Smooth muscle cell (in vitro differentiated cells): ENCODE measurements at regions not wholly inside any gene's neighbourhood (a gene's known extent, or its start where the extent isn't known, plus 50 kb on each side); places are given as distances from the start of the nearest gene placed in this dataset.
A peak's percentile ranks its signal among the peaks of the same experiment; 100 is the strongest.
"Not testable (repeated sequence)": the region's sequence is repeated elsewhere in the genome, so short reads cannot be mapped to it uniquely, and the experiment has no call there.

Source experiments
- DNase-seq: peaks from one replicate; lab custom pipeline; 2025; ENCODE audit not compliant: unreplicated experiment; lab: John Stamatoyannopoulos, UW
- H2AFZ ChIP-seq: fragments of 200-600 bp; sonication (generic); 2 replicates; pipeline ENCODE4 v1.6.0; 2016; ENCODE audit warnings: antibody characterized with exemption, low read depth, mild to moderate bottlenecking
- H3F3A ChIP-seq: fragments of 200-600 bp; sonication (generic); 2 replicates; pipeline ENCODE4 v1.6.0; 2017; ENCODE audit warnings: antibody characterized with exemption, low read depth
- H3K27ac ChIP-seq: fragments of 200-600 bp; sonication (generic); 2 replicates; pipeline ENCODE4 v1.5.1; 2016; ENCODE audit warnings: low read depth, mild to moderate bottlenecking
- H3K27me3 ChIP-seq: fragments of 200-600 bp; sonication (generic); 2 replicates; pipeline ENCODE4 v1.6.1; 2016; ENCODE audit warnings: low read depth, mild to moderate bottlenecking
- H3K36me3 ChIP-seq: fragments of 200-600 bp; sonication (generic); 2 replicates; pipeline ENCODE4 v1.5.1; 2016; ENCODE audit warnings: low read depth
- H3K4me1 ChIP-seq: fragments of 200-600 bp; sonication (generic); 2 replicates; pipeline ENCODE4 v1.5.1; 2016; ENCODE audit warnings: low read depth
- H3K4me2 ChIP-seq: fragments of 200-600 bp; sonication (generic); 2 replicates; pipeline ENCODE4 v1.6.0; 2016; ENCODE audit warnings: mild to moderate bottlenecking
- H3K4me3 ChIP-seq: fragments of 200-600 bp; sonication (generic); 2 replicates; pipeline ENCODE4 v1.5.1; 2016; ENCODE audit warnings: mild to moderate bottlenecking
- H3K79me2 ChIP-seq: fragments of 200-600 bp; sonication (generic); 2 replicates; pipeline ENCODE4 v1.6.0; 2016; ENCODE audit warnings: low read depth, mild to moderate bottlenecking
- H3K9ac ChIP-seq: fragments of 200-600 bp; sonication (generic); 2 replicates; pipeline ENCODE4 v1.6.0; 2016; ENCODE audit warnings: low read depth
- H3K9me3 ChIP-seq: fragments of 200-600 bp; sonication (generic); replicated peaks from 2 replicates; pipeline ENCODE4 v1.5.1; 2016; ENCODE audit warnings: low read depth
- H4K20me1 ChIP-seq: fragments of 200-600 bp; sonication (generic); 2 replicates; pipeline ENCODE4 v1.6.0; 2016; ENCODE audit warnings: low read depth
- WGBS: methylation state at CpG from one replicate; pipeline ENCODE4 v1.1.7; 2016; ENCODE audit warnings: low lambda C conversion rate; 5-methylcytosine and 5-hydroxymethylcytosine counted together
- TF ChIP-seq, protein P1 (sequence below): fragments of 200-600 bp; sonication (generic); IDR thresholded peaks from 2 replicates; pipeline ENCODE4 v1.5.1; 2017; ENCODE audit warnings: borderline replicate concordance, mild to moderate bottlenecking, antibody characterized with exemption; ENCODE audit not compliant: insufficient read depth, poor library complexity, severe bottlenecking

DNA sequence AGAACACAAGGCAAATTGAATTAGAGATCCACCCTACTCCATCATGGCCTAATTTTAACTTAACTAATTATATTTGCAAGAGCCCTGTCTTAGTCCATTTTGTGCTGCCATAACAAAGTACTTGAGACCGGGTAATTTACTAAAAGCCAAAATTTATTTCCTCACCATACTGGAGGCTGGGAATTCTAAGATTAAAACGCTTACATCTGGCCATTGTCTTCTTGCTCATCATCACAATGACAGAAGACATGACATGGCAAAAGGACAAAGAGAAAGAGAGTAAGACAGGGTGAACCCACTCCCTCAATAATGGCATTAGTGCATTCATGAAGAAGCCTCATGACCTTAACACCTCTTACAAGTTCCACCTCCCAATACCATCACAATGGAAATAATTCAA is 1068.6 kb downstream of the DNAJB9 start:
- H3K79me2 ChIP-seq, result no peaks in the 10 kb centered on the region
- H3K9me3 ChIP-seq, result no peaks in the 10 kb centered on the region
- H3K4me2 ChIP-seq, result no peak overlapping the region
- WGBS, result 80% methylated on average over 2 of the region's 2 CpGs
- no peak for DNase-seq
- no peaks in the 10 kb centered on the region for H3K36me3 ChIP-seq
- no peak overlapping the region for H3K27ac ChIP-seq
- H3K4me3 ChIP-seq, result no peak overlapping the region
- no peak overlapping the region for H3K9ac ChIP-seq
- no peaks in the 10 kb centered on the region for H4K20me1 ChIP-seq
- no peaks in the 10 kb centered on the region for H3K4me1 ChIP-seq
- H3K27me3 ChIP-seq, result no peaks in the 10 kb centered on the region
- TF ChIP-seq, protein P1, sequence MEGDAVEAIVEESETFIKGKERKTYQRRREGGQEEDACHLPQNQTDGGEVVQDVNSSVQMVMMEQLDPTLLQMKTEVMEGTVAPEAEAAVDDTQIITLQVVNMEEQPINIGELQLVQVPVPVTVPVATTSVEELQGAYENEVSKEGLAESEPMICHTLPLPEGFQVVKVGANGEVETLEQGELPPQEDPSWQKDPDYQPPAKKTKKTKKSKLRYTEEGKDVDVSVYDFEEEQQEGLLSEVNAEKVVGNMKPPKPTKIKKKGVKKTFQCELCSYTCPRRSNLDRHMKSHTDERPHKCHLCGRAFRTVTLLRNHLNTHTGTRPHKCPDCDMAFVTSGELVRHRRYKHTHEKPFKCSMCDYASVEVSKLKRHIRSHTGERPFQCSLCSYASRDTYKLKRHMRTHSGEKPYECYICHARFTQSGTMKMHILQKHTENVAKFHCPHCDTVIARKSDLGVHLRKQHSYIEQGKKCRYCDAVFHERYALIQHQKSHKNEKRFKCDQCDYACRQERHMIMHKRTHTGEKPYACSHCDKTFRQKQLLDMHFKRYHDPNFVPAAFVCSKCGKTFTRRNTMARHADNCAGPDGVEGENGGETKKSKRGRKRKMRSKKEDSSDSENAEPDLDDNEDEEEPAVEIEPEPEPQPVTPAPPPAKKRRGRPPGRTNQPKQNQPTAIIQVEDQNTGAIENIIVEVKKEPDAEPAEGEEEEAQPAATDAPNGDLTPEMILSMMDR, result no peak
- no peaks in the 10 kb centered on the region for H3F3A ChIP-seq
- no peak overlapping the region for H2AFZ ChIP-seq

- H3K4me1 ChIP-seq, result no peaks in the 10 kb centered on the region
- no peak overlapping the region for H2AFZ ChIP-seq
- no peak overlapping the region for H3K27ac ChIP-seq
- H3F3A ChIP-seq, result no peaks in the 10 kb centered on the region
- no peaks in the 10 kb centered on the region for H3K9me3 ChIP-seq
- TF ChIP-seq, protein P1, result no peak
- H3K27me3 ChIP-seq, result no peaks in the 10 kb centered on the region
- H3K36me3 ChIP-seq, result no peaks in the 10 kb centered on the region
- H4K20me1 ChIP-seq, result no peaks in the 10 kb centered on the region
- H3K9ac ChIP-seq, result no peak overlapping the region
- no peak overlapping the region for H3K4me2 ChIP-seq
- H3K79me2 ChIP-seq, result no peaks in the 10 kb centered on the region
- DNase-seq, result no peak
- no peak overlapping the region for H3K4me3 ChIP-seq
Measured at GRCh38 chr7:109639561-109639960, 1069.9 kb downstream of the DNAJB9 start.

DNA sequence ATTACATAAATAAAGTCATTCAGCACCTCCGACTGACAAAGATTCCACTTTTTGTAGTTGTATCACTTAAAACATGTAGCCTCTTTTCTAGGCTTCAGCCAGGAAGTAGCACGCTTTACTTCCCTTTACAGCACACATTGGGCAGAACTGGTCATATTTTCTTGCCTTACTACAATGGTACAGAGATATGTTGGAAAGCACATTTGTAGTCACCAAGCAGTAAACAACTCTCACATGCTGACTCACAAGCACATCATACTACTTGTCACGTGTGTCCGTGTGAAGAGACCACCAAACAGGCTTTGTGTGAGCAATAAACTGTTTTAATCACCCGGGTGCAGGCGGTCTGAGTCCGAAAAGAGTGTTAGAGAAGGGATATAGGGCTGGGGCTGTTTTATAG is 1071.8 kb downstream of the DNAJB9 start:
- H4K20me1 ChIP-seq, result no peaks in the 10 kb centered on the region
- WGBS, result 76% methylated on average over 7 of the region's 7 CpGs
- no peak overlapping the region for H3K4me3 ChIP-seq
- H3K36me3 ChIP-seq, result no peaks in the 10 kb centered on the region
- DNase-seq, result no peak
- H3K9me3 ChIP-seq, result no peaks in the 10 kb centered on the region
- H3K27ac ChIP-seq, result peak overlapping the region; percentile 11
- no peak overlapping the region for H2AFZ ChIP-seq
- H3K79me2 ChIP-seq, result no peaks in the 10 kb centered on the region
- H3K4me2 ChIP-seq, result no peak overlapping the region
- no peaks in the 10 kb centered on the region for H3K27me3 ChIP-seq
- no peaks in the 10 kb centered on the region for H3F3A ChIP-seq
- no peak overlapping the region for H3K9ac ChIP-seq
- TF ChIP-seq, protein P1, result no peak
- H3K4me1 ChIP-seq, result no peaks in the 10 kb centered on the region

DNA sequence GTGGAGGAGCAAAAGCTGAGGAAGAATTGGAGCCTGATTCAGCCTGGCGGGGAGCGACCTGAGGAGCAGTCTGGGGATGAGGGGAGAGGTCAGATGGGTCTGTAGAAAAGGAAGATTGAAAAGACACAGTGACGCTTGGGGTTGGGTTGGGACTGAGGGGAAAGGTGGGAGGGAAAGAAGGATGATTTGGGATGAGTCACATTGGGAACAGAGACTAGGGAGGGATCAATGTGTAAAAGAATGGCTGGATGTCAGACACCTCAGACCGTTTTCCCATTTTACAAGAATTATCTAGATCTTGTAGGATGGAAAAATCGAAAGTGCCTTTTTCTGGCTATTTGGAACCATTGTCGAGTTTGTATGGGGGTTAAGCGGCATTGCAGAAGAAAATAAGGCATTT is 1076.5 kb downstream of the DNAJB9 start:
- no peaks in the 10 kb centered on the region for H3K9me3 ChIP-seq
- no peak overlapping the region for H3K4me2 ChIP-seq
- no peaks in the 10 kb centered on the region for H3K36me3 ChIP-seq
- no peak overlapping the region for H3K9ac ChIP-seq
- H3K79me2 ChIP-seq, result no peaks in the 10 kb centered on the region
- no peaks in the 10 kb centered on the region for H3K4me1 ChIP-seq
- H3F3A ChIP-seq, result no peaks in the 10 kb centered on the region
- DNase-seq, result no peak
- H3K27ac ChIP-seq, result no peak overlapping the region
- no peaks in the 10 kb centered on the region for H3K27me3 ChIP-seq
- H3K4me3 ChIP-seq, result no peak overlapping the region
- no peaks in the 10 kb centered on the region for H4K20me1 ChIP-seq
- H2AFZ ChIP-seq, result no peak overlapping the region
- TF ChIP-seq, protein P1, result no peak
- WGBS, result 91% methylated on average over 7 of the region's 7 CpGs

GRCh38 chr7:109646594-109646993 is 1076.9 kb downstream of the DNAJB9 start:
- H3K27ac ChIP-seq, result peak overlapping the region; percentile 49
- not testable (repeated sequence) for H3K4me1 ChIP-seq, H3K4me3 ChIP-seq, H3K4me2 ChIP-seq, H3K9ac ChIP-seq, DNase-seq, H3K9me3 ChIP-seq, H2AFZ ChIP-seq, H3K79me2 ChIP-seq, H3K36me3 ChIP-seq, H3K27me3 ChIP-seq, H4K20me1 ChIP-seq, H3F3A ChIP-seq
- WGBS, result 77% methylated on average over 5 of the region's 5 CpGs

DNA sequence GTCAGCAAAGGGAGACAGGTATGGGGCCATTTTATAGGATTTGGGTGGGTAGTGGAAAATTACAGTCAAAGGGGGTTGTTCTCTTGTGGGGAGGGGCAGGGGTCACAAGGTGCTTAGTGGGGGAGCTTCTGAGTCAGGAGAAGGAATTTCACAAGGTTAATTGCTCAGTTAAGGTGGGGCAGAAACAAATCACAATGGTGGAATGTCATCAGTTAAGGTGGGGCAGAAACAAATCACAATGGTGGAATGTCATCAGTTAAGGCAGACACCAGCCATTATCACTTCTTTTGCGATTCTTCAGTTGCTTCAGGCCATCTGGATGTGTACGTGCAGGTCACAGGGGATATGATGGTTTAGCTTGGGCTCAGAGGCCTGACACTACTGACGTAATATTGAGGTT is 1077.6 kb downstream of the DNAJB9 start:
- H3K9ac ChIP-seq, H3K27me3 ChIP-seq, H3K4me1 ChIP-seq, H3K4me3 ChIP-seq, DNase-seq, H3K79me2 ChIP-seq, H3K36me3 ChIP-seq, H3K9me3 ChIP-seq, H3K4me2 ChIP-seq, H3F3A ChIP-seq, H2AFZ ChIP-seq, H4K20me1 ChIP-seq: not testable (repeated sequence)
- 37% methylated on average over 3 of the region's 3 CpGs for WGBS
- peak overlapping the region; percentile 49 for H3K27ac ChIP-seq
